Neutrophil (primary cell): ENCODE measurements at regions not wholly inside any gene's neighbourhood (a gene's known extent, or its start where the extent isn't known, plus 50 kb on each side); places are given as distances from the start of the nearest gene placed in this dataset.

Experiments used
- H3K27ac ChIP-seq: fragments of 200-600 bp; sonication (generic); 2 replicates; pipeline ENCODE4 v1.5.1; 2016; ENCODE audit warnings: mild to moderate bottlenecking, moderate library complexity
- H3K27me3 ChIP-seq: fragments of 200-600 bp; sonication (generic); 2 replicates; pipeline ENCODE4 v1.6.0; 2016; ENCODE audit warnings: mild to moderate bottlenecking
- H3K36me3 ChIP-seq: fragments of 200-600 bp; sonication (generic); 2 replicates; pipeline ENCODE4 v1.5.1; 2017
- H3K4me1 ChIP-seq, 2 experiments: fragments of 200-600 bp in 1 of 2; sonication (generic) in 1 of 2; 1 replicate in 1 of 2; 2 replicates in 1 of 2; pipeline versions ENCODE4 v1.5.1 to v1.6.1; 2013 to 2016; ENCODE audit warnings: low read depth in 1 of 2, low read length in 1 of 2, mild to moderate bottlenecking in 1 of 2, moderate library complexity in 1 of 2; ENCODE audit not compliant: control insufficient read depth in 1 of 2, insufficient read depth in 1 of 2
- H3K4me3 ChIP-seq, 2 experiments: fragments of 200-600 bp in 1 of 2; sonication (generic) in 1 of 2; 1 replicate in 1 of 2; 2 replicates in 1 of 2; pipeline ENCODE4 v1.5.1; 2013 to 2016; ENCODE audit warnings: low read depth in 1 of 2, low read length in 1 of 2, mild to moderate bottlenecking in 1 of 2, moderate library complexity in 1 of 2
- H3K9me3 ChIP-seq: fragments of 200-600 bp; sonication (generic); 2 replicates; pipeline ENCODE4 v1.5.1; 2016
- TF ChIP-seq, protein P1 (sequence below): fragments of 200-600 bp; sonication (generic); IDR thresholded peaks from 2 replicates; pipeline ENCODE4 v1.5.1; 2016; ENCODE audit warnings: antibody characterized with exemption

DNA sequence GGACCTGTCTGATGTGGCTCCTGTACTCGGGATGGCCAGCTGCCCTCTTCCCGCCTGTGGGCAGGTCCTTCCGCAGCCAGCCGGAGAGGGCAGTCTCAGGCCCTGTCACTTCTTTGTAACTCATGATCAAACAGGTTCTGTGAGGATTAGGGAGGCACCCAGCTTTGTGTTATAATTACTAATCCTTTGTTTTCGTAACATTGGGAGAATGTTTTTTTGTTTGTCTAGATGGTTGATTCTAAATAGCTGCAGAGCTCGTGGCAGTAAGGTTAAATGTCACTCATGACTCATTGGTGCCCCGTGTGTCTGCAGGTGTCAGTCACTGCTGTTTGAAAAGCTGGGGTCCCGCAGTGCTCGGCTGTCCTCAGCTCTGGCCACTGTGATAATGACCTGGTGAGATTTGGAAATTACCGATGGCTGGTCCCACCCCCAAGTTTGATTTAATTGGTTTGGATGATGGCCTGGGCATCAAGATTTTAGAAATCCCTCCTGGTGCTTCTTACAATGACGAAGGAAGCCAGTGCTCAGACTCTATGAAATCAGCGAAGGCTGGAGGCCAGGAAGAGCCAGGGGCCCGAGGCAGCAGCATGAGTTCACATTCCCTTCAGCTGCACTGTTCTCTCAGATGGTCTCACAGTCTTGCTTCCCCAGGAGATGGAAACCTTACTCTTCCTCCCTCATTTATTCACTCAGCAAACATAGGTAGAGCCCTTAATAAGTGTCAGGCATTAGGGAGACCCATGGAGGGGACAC, 172.8 kb downstream of the VAPA start:
- no peaks in the 10 kb centered on the region for H3K4me1 ChIP-seq
- TF ChIP-seq, protein P1, sequence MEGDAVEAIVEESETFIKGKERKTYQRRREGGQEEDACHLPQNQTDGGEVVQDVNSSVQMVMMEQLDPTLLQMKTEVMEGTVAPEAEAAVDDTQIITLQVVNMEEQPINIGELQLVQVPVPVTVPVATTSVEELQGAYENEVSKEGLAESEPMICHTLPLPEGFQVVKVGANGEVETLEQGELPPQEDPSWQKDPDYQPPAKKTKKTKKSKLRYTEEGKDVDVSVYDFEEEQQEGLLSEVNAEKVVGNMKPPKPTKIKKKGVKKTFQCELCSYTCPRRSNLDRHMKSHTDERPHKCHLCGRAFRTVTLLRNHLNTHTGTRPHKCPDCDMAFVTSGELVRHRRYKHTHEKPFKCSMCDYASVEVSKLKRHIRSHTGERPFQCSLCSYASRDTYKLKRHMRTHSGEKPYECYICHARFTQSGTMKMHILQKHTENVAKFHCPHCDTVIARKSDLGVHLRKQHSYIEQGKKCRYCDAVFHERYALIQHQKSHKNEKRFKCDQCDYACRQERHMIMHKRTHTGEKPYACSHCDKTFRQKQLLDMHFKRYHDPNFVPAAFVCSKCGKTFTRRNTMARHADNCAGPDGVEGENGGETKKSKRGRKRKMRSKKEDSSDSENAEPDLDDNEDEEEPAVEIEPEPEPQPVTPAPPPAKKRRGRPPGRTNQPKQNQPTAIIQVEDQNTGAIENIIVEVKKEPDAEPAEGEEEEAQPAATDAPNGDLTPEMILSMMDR, result no peak
- H3K27me3 ChIP-seq, result no peaks in the 10 kb centered on the region
- no peaks in the 10 kb centered on the region for H3K36me3 ChIP-seq
- no peak overlapping the region for H3K27ac ChIP-seq
- peaks cover 13% of the 10 kb centered on the region for H3K9me3 ChIP-seq
- no peak overlapping the region for H3K4me3 ChIP-seq

- Histone ChIP-seq H3K27me3 (no peaks in the 10 kb centered on the region), H3K27ac (no peak overlapping the region), H3K36me3 (no peaks in the 10 kb centered on the region), H3K4me1 (no peaks in the 10 kb centered on the region), H3K9me3 (no peaks in the 10 kb centered on the region), H3K4me3 (no peak overlapping the region)
- TF ChIP-seq, protein P1, result no peak
Observed at GRCh38 chr18:10088734-10089133, 174.9 kb downstream of the VAPA start.

- TF ChIP-seq, protein P1, result no peak
- Histone ChIP-seq H3K27ac (no peak overlapping the region), H3K36me3 (no peaks in the 10 kb centered on the region), H3K27me3 (no peaks in the 10 kb centered on the region), H3K9me3 (no peaks in the 10 kb centered on the region), H3K4me3 (no peak overlapping the region), H3K4me1 (no peaks in the 10 kb centered on the region)
Observed at GRCh38 chr18:10089881-10090280, 176.1 kb downstream of the VAPA start.

- H3K27ac ChIP-seq, result no peak overlapping the region
- H3K4me1 ChIP-seq, result no peaks in the 10 kb centered on the region
- no peaks in the 10 kb centered on the region for H3K36me3 ChIP-seq
- H3K4me3 ChIP-seq, result no peak overlapping the region
- TF ChIP-seq, protein P1, result no peak
- no peaks in the 10 kb centered on the region for H3K27me3 ChIP-seq
- H3K9me3 ChIP-seq, result no peaks in the 10 kb centered on the region
Observed at GRCh38 chr18:10090668-10091067, 176.9 kb downstream of the VAPA start.

GRCh38 chr18:10093445-10093844, 179.6 kb downstream of the VAPA start:
- H3K36me3 ChIP-seq, result no peaks in the 10 kb centered on the region
- H3K27ac ChIP-seq, result no peak overlapping the region
- no peak overlapping the region for H3K4me3 ChIP-seq
- no peaks in the 10 kb centered on the region for H3K9me3 ChIP-seq
- no peaks in the 10 kb centered on the region for H3K27me3 ChIP-seq
- TF ChIP-seq, protein P1, result no peak
- H3K4me1 ChIP-seq, result no peaks in the 10 kb centered on the region
